K562 (cell line): ENCODE measurements at regions not wholly inside any gene's neighbourhood (a gene's known extent, or its start where the extent isn't known, plus 50 kb on each side); places are given as distances from the start of the nearest gene placed in this dataset.
"Not testable (repeated sequence)": the region's sequence is repeated elsewhere in the genome, so short reads cannot be mapped to it uniquely, and the experiment has no call there.

ENCODE experiments used
- ATAC-seq: fragments of 200-7000 bp; cut with Tn5 transposase; 3 replicates; pipeline ENCODE4 v1.9.1; 2020; ENCODE audit warnings: moderate library complexity
- BruUV-seq: library from RNA; stranded (reverse); fragments of 400-500 nt; replicated peaks from 2 replicates; lab custom pipeline; 2021; lab: Mats Ljungman, UMichigan
- CTCF ChIA-PET: fragments of 300-600 bp; formaldehyde crosslinking; extraction: SDS; loops from one replicate; lab custom pipeline; 2021; ENCODE audit warnings: low intra/inter-chr PET ratio; lab: Yijun Ruan, JAX
- POLR2A ChIA-PET: fragments of 300-600, 350-650 bp; sonication (Branson Sonifier 250); formaldehyde crosslinking; extraction: SDS; loops from one replicate; lab custom pipeline; 2021; ENCODE audit warnings: antibody characterized with exemption, inconsistent platforms; lab: Yijun Ruan, JAX
- DNase-seq, 4 experiments: peaks; one replicate each; pipeline versions ENCODE4 v3.0.0 to v3.0.0-alpha.2; 2011 to 2018; ENCODE audit warnings: low spot score in 3 of 4, mixed read lengths in 3 of 4; ENCODE audit errors: extremely low read depth in 1 of 4
- FAIRE-seq: peaks from 2 replicates; lab custom pipeline; 2011; peaks lifted over from hg19 to GRCh38; lab: Jason Lieb, UNC
- H2AFZ ChIP-seq: 2 replicates; pipeline ENCODE4 v1.6.0; 2011; ENCODE audit warnings: low read depth, low read length, control low read depth, inconsistent platforms
- H3K27ac ChIP-seq: fragments of 200-600 bp; 3 replicates; pipeline ENCODE4 v1.8.0; 2011; ENCODE audit warnings: low read depth, mild to moderate bottlenecking, control low read depth, inconsistent platforms, low read length, moderate library complexity, mixed read lengths; ENCODE audit errors: extremely low read depth
- H3K27me3 ChIP-seq, 2 experiments: fragments of 300-600 bp in 1 of 2; 2 replicates in 1 of 2; 3 replicates in 1 of 2; pipeline versions ENCODE4 v1.6.0 to v1.8.0; 2011; ENCODE audit warnings: inconsistent platforms in 2 of 2, low read length in 2 of 2, mild to moderate bottlenecking in 1 of 2, mixed read lengths in 1 of 2, moderate library complexity in 1 of 2; ENCODE audit not compliant: control insufficient read depth in 2 of 2, insufficient read depth in 2 of 2
- H3K36me3 ChIP-seq: fragments of 300-600 bp; 3 replicates; pipeline ENCODE4 v1.8.0; 2011; ENCODE audit warnings: mild to moderate bottlenecking, low read length, inconsistent platforms; ENCODE audit not compliant: control insufficient read depth, insufficient read depth
- H3K4me1 ChIP-seq, 2 experiments: fragments of 200-600 bp in 1 of 2; replicated peaks in 1 of 2; 2 replicates in 1 of 2; 3 replicates in 1 of 2; pipeline versions ENCODE4 v1.5.1 to v1.8.0; 2011; ENCODE audit warnings: inconsistent platforms in 2 of 2, low read length in 2 of 2, mild to moderate bottlenecking in 1 of 2, mixed read lengths in 1 of 2, moderate library complexity in 1 of 2; ENCODE audit not compliant: control insufficient read depth in 2 of 2, insufficient read depth in 2 of 2
- H3K4me2 ChIP-seq: 2 replicates; pipeline ENCODE4 v1.6.1; 2011; ENCODE audit warnings: low read length, control low read depth, inconsistent platforms, mixed read lengths; ENCODE audit not compliant: insufficient read depth
- H3K4me3 ChIP-seq: fragments of 200-600 bp; sonication (generic), shearing (Covaris generic); 2 replicates; pipeline ENCODE4 v1.5.1; 2016; ENCODE audit warnings: control low read depth, inconsistent platforms
- H3K79me2 ChIP-seq: fragments of 200-600 bp; 3 replicates; pipeline ENCODE4 v1.8.0; 2011; ENCODE audit warnings: low read length, inconsistent platforms; ENCODE audit not compliant: control insufficient read depth, insufficient read depth
- H3K9ac ChIP-seq, 2 experiments: 2 replicates each; pipeline versions ENCODE4 v1.6.0 to v1.6.1; 2011; ENCODE audit warnings: low read depth in 2 of 2, low read length in 2 of 2, control low read depth in 1 of 2, inconsistent platforms in 1 of 2, mild to moderate bottlenecking in 1 of 2, mixed read lengths in 1 of 2; ENCODE audit not compliant: insufficient read depth in 1 of 2
- H3K9me1 ChIP-seq: one replicate; pipeline ENCODE4 v1.6.0; 2011; ENCODE audit warnings: inconsistent platforms, mild to moderate bottlenecking, low read length, moderate library complexity; ENCODE audit not compliant: control insufficient read depth, insufficient read depth
- H3K9me3 ChIP-seq: replicated peaks from 2 replicates; pipeline ENCODE4 v1.5.1; 2011; ENCODE audit warnings: low read depth, low read length, inconsistent platforms; ENCODE audit not compliant: control insufficient read depth, insufficient read depth
- H4K20me1 ChIP-seq: replicated peaks from 2 replicates; pipeline ENCODE4 v1.6.1; 2011; ENCODE audit warnings: low read length, inconsistent platforms, mixed read lengths; ENCODE audit not compliant: control insufficient read depth, insufficient read depth
- ARID1B ChIP-seq: fragments of 450-650 bp; IDR thresholded peaks from 2 replicates; pipeline ENCODE4 v1.6.1; 2016; ENCODE audit warnings: antibody characterized with exemption, mild to moderate bottlenecking, inconsistent platforms
- CCNT2 ChIP-seq: IDR thresholded peaks from 2 replicates; pipeline ENCODE4 v1.6.1; 2011; ENCODE audit warnings: borderline replicate concordance, low read depth, mild to moderate bottlenecking, moderate library complexity, mixed read lengths, low read length; ENCODE audit not compliant: insufficient read length; ENCODE audit errors: extremely low read depth
- FOXK1 ChIP-seq: sonication (generic); formaldehyde crosslinking; IDR thresholded peaks from 2 replicates; pipeline ENCODE4 v1.8.0; 2022; ENCODE audit warnings: missing genetic modification reagents, mild to moderate bottlenecking, borderline replicate concordance
- GABPB2 ChIP-seq: fragments of 250-450 bp; sonication (Bioruptor Pico); conservative IDR thresholded peaks from 2 replicates; pipeline ENCODE4 v1.5.1; 2021; ENCODE audit warnings: mild to moderate bottlenecking
- TGIF2 ChIP-seq: sonication (generic); formaldehyde crosslinking; IDR thresholded peaks from 2 replicates; pipeline ENCODE4 v1.8.1; 2022; ENCODE audit warnings: mild to moderate bottlenecking, missing genetic modification reagents, moderate library complexity
- ZKSCAN3 ChIP-seq: fragments of 250-450 bp; sonication (Bioruptor Pico); IDR thresholded peaks from 2 replicates; pipeline ENCODE4 v1.4.0; 2020
- WGBS: fragments of 100-300 bp; shearing (Covaris generic); methylation state at CpG from one replicate; pipeline ENCODE4 v1.1.6; 2016; ENCODE audit warnings: low coverage, mixed read lengths; ENCODE audit not compliant: insufficient coverage; ENCODE audit errors: missing lambda C conversion rate; 5-methylcytosine and 5-hydroxymethylcytosine counted together
- in situ Hi-C: fragments of 300-500 bp; cut with MboI; formaldehyde crosslinking; loops from 4 replicates; pipeline ENCODE4 v1.15.0; 2018; ENCODE audit warnings: inconsistent platforms, mixed read lengths
- intact Hi-C: fragments of 100-400 bp; cut with micrococcal nuclease; formaldehyde crosslinking; loops from 2 replicates; pipeline ENCODE4 v1.14.2; 2022

- 2% methylated on average over 2 of the region's 2 CpGs for WGBS
- TF ChIP-seq CCNT2 (no peak), ZKSCAN3 (CRISPR knock-in tag) (no peak), TGIF2 (CRISPR knock-in tag) (no peak), ARID1B (no peak), FOXK1 (no peak), GABPB2 (no peak)
- TF ChIP-seq, all 486 proteins: peak for 0
- ATAC-seq (no peak), FAIRE-seq (peak; percentile 46), DNase-seq (no peak)
- H3K27ac ChIP-seq = no peak overlapping the region
- ChIA-PET POLR2A (no interaction called here), CTCF (no interaction called here)
- intact Hi-C loops (no loop called here), in situ Hi-C loops (no loop called here)
- no peaks in the 10 kb centered on the region for H3K4me1 ChIP-seq
- H2AFZ ChIP-seq = no peak overlapping the region
- no peak overlapping the region for H3K4me2 ChIP-seq
- no peak overlapping the region for H3K4me3 ChIP-seq
- H3K9ac ChIP-seq = no peak overlapping the region
- H3K9me3 ChIP-seq = no peaks in the 10 kb centered on the region; the same call in 1 of the 2 replicates
- BruUV-seq = no TSS peak
- no peaks in the 10 kb centered on the region for H3K79me2 ChIP-seq
- H3K9me1 ChIP-seq = no peaks in the 10 kb centered on the region
- no peaks in the 10 kb centered on the region for H3K27me3 ChIP-seq
- no peaks in the 10 kb centered on the region for H4K20me1 ChIP-seq
- no peaks in the 10 kb centered on the region for H3K36me3 ChIP-seq
These were observed 773.2 kb upstream of the LRRN3 start for GRCh38 chr7:110317541-110318265.

- H3K4me1 ChIP-seq, H3K9me1 ChIP-seq, H3K4me3 ChIP-seq, H3K36me3 ChIP-seq, H3K9me3 ChIP-seq, in situ Hi-C loops, H3K79me2 ChIP-seq, DNase-seq, H3K27ac ChIP-seq, H3K9ac ChIP-seq, POLR2A ChIA-PET, H3K4me2 ChIP-seq, BruUV-seq, CTCF ChIA-PET, H2AFZ ChIP-seq, H3K27me3 ChIP-seq, FAIRE-seq, intact Hi-C loops, H4K20me1 ChIP-seq, ATAC-seq: not testable (repeated sequence)
- under 1% methylated on average over 5 of the region's 5 CpGs for WGBS
These were observed 770.6 kb upstream of the LRRN3 start for GRCh38 chr7:110320285-110320684.
